ENCODE measurements at regions not wholly inside any gene's neighbourhood (a gene's known extent, or its start where the extent isn't known, plus 50 kb on each side); places are given as distances from the start of the nearest gene placed in this dataset.

GRCh38 chr9:110027671-110028081 is 180.3 kb downstream of the C9orf152 start:
- no peaks in the 10 kb centered on the region for H3K9me1 ChIP-seq (replicated peaks; ENCODE audit: control insufficient read depth, extremely low read depth, insufficient read depth, low read length)
- no peaks in the 10 kb centered on the region for H3K9me3 ChIP-seq (replicated peaks; ENCODE audit: control insufficient read depth, insufficient read depth, low read length)
- no peaks in the 10 kb centered on the region for H3K27me3 ChIP-seq (ENCODE audit: control insufficient read depth in 2 of 2, insufficient read depth in 2 of 2, low read length in 2 of 2)
- H3K4me2 ChIP-seq (ENCODE audit: insufficient read depth, low read length) = peak overlapping the region; percentile 69
- BruUV-seq (replicated peaks) = no TSS peak
- intact Hi-C loops (cut with micrococcal nuclease) (loop anchor here (1.0 kb wide), 4 partner anchors 11 to 126 kb away; no protein-coding TSS in a partner anchor), dilution Hi-C loops (cut with MboI; ENCODE audit: extremely low pct_ligation_motif_present, low sequenced_read_pairs) (no loop called here)
- ChIA-PET POLR2A (interaction anchor here (0.6 to 2.8 kb wide), 5 partner anchors 12 to 120 kb away, joined by 3 to 16 read pairs (median 7); no protein-coding TSS in a partner anchor), CTCF (interaction anchor here (0.6 to 3.3 kb wide), 9 partner anchors 21 to 124 kb away, joined by 3 to 25 read pairs (median 6); no protein-coding TSS in a partner anchor)
- DNase-seq (ENCODE audit: low read depth, low spot score) (peak; percentile 94), FAIRE-seq (peak; percentile 94)
- peaks cover 55% of the 10 kb centered on the region for H3K4me1 ChIP-seq (ENCODE audit: control insufficient read depth, extremely low read depth, insufficient read depth, low read length)
- no peaks in the 10 kb centered on the region for H3K36me3 ChIP-seq (ENCODE audit: control insufficient read depth in 2 of 2, extremely low read depth in 1 of 2, insufficient read depth in 2 of 2, low read length in 2 of 2)
- no peaks in the 10 kb centered on the region for H4K20me1 ChIP-seq (replicated peaks; ENCODE audit: control insufficient read depth, extremely low read depth, insufficient read depth, low read length)
- peak overlapping the region in 1 of 3 experiments; percentile 25 for H3K4me3 ChIP-seq (replicated peaks in 1 of 3; ENCODE audit: insufficient read depth in 1 of 3, low read depth in 1 of 3, low read length in 3 of 3)
- H2AFZ ChIP-seq (ENCODE audit: low read depth, low read length) = no peak overlapping the region
- H3K9ac ChIP-seq (replicated peaks; ENCODE audit: extremely low read depth, insufficient read depth, low read length) = peak overlapping the region; percentile 83
- TF ChIP-seq MAX (IDR thresholded peaks at IDR 0.05; ENCODE audit: insufficient read depth, insufficient read length) = no peak
- TF ChIP-seq FOS (IDR thresholded peaks at IDR 0.05; ENCODE audit: borderline replicate concordance, insufficient read depth, low read length) = peak; percentile 62
- peak; percentile 76 for TF ChIP-seq POLR2AphosphoS5 (IDR thresholded peaks at IDR 0.05; ENCODE audit: insufficient read depth, low read depth, low read length)
- TF ChIP-seq JUN (IDR thresholded peaks at IDR 0.05; ENCODE audit: borderline replicate concordance, insufficient read depth, insufficient read length, low read depth) = peak; percentile 84
- no peak for TF ChIP-seq EZH2 (IDR thresholded peaks at IDR 0.05; ENCODE audit: borderline replicate concordance, low read depth, low read length, severe bottlenecking)
- no peak for TF ChIP-seq MYC (IDR thresholded peaks at IDR 0.05; ENCODE audit: low read depth, low read length)
- peak; percentile 19 for TF ChIP-seq GATA2 (IDR thresholded peaks at IDR 0.05; ENCODE audit: insufficient read depth, insufficient read length, low read depth, low read length)
- TF ChIP-seq POLR2A (IDR thresholded peaks at IDR 0.05; ENCODE audit: low read depth, low read length) = peak; percentile 36
- H3K27ac ChIP-seq (ENCODE audit: insufficient read depth, low read depth, low read length) = peak overlapping the region; percentile 97
- no peaks in the 10 kb centered on the region for H3K79me2 ChIP-seq (ENCODE audit: control insufficient read depth, insufficient read depth, low read length)

Data from endothelial cell of umbilical vein (primary cell).